Colon (tissue), 2 donors: ENCODE measurements at regions not wholly inside any gene's neighbourhood (a gene's known extent, or its start where the extent isn't known, plus 50 kb on each side); places are given as distances from the start of the nearest gene placed in this dataset.

Source experiments
- FAIRE-seq: peaks from 2 replicates; lab custom pipeline; 2012; peaks lifted over from hg19 to GRCh38; lab: Jason Lieb, UNC
- donor health status: control.
- donor health status: control.

GRCh38 chr12:91533366-91533765 is 350.7 kb upstream of the DCN start:
- FAIRE-seq = peak; percentile 84

- FAIRE-seq = no peak
These were observed 347.2 kb upstream of the DCN start for GRCh38 chr12:91529829-91530228.

GRCh38 chr12:91523831-91524230 is 341.2 kb upstream of the DCN start:
- FAIRE-seq = no peak

GRCh38 chr12:91516695-91517047 is 334.1 kb upstream of the DCN start:
- no peak for FAIRE-seq

- peak; percentile 92 for FAIRE-seq
These were observed 333.5 kb upstream of the DCN start for GRCh38 chr12:91515944-91516694.

GRCh38 chr12:91513313-91513712 is 330.7 kb upstream of the DCN start:
- no peak for FAIRE-seq

- no peak for FAIRE-seq
These were observed 329.3 kb upstream of the DCN start for GRCh38 chr12:91511795-91512420.

- FAIRE-seq = no peak
These were observed 325.1 kb upstream of the DCN start for GRCh38 chr12:91507754-91508153.

- FAIRE-seq = no peak
These were observed 323.8 kb upstream of the DCN start for GRCh38 chr12:91506452-91506851.

GRCh38 chr12:91505006-91505405 is 322.4 kb upstream of the DCN start:
- FAIRE-seq = no peak

GRCh38 chr12:91502208-91502607 is 319.6 kb upstream of the DCN start:
- no peak for FAIRE-seq

GRCh38 chr12:91496337-91496736 is 313.7 kb upstream of the DCN start:
- FAIRE-seq = no peak

GRCh38 chr12:91493308-91493707 is 310.7 kb upstream of the DCN start:
- FAIRE-seq = peak; percentile 80

- FAIRE-seq = peak; percentile 41
These were observed 310.0 kb upstream of the DCN start for GRCh38 chr12:91492648-91493047.

- no peak for FAIRE-seq
These were observed 308.2 kb upstream of the DCN start for GRCh38 chr12:91490667-91491311.

GRCh38 chr12:91483471-91483985 is 300.9 kb upstream of the DCN start:
- no peak for FAIRE-seq

GRCh38 chr12:91482231-91482630 is 299.6 kb upstream of the DCN start:
- FAIRE-seq = no peak

- no peak for FAIRE-seq
These were observed 295.9 kb upstream of the DCN start for GRCh38 chr12:91478500-91478899.

GRCh38 chr12:91467686-91468085 is 285.1 kb upstream of the DCN start:
- peak; percentile 62 for FAIRE-seq

- no peak for FAIRE-seq
These were observed 278.4 kb upstream of the DCN start for GRCh38 chr12:91461061-91461460.

- FAIRE-seq = no peak
These were observed 277.9 kb upstream of the DCN start for GRCh38 chr12:91460469-91460868.

GRCh38 chr12:91455321-91455720 is 272.7 kb upstream of the DCN start:
- FAIRE-seq = no peak

- FAIRE-seq = no peak
These were observed 271.6 kb upstream of the DCN start for GRCh38 chr12:91454179-91454578.
